C4-2B (cell line): ENCODE measurements at regions not wholly inside any gene's neighbourhood (a gene's known extent, or its start where the extent isn't known, plus 50 kb on each side); places are given as distances from the start of the nearest gene placed in this dataset.
"Not testable (repeated sequence)": the region's sequence is repeated elsewhere in the genome, so short reads cannot be mapped to it uniquely, and the experiment has no call there.

Experiments used
- H3K27ac ChIP-seq: fragments of 450-650 bp; 2 replicates; pipeline ENCODE4 v1.5.1; 2017
- CTCF ChIP-seq: fragments of 450-650 bp; conservative IDR thresholded peaks from 2 replicates; pipeline ENCODE4 v1.5.1; 2017; ENCODE audit warnings: mild to moderate bottlenecking

- not testable (repeated sequence) for H3K27ac ChIP-seq
Observed at GRCh38 chr4:9110700-9111099, 59.5 kb upstream of the FAM90A26 start.

- H3K27ac ChIP-seq, result not testable (repeated sequence)
- TF ChIP-seq CTCF, result peak; percentile 62
Observed at GRCh38 chr4:9103148-9103524, 67.1 kb upstream of the FAM90A26 start.

- H3K27ac ChIP-seq, result not testable (repeated sequence)
Observed at GRCh38 chr4:9102471-9103147, 67.6 kb upstream of the FAM90A26 start.

GRCh38 chr4:9096330-9096729 lies 73.9 kb upstream of the FAM90A26 start:
- not testable (repeated sequence) for H3K27ac ChIP-seq

- H3K27ac ChIP-seq, result not testable (repeated sequence)
Observed at GRCh38 chr4:9078796-9079195, 91.4 kb upstream of the FAM90A26 start.

GRCh38 chr4:9076974-9077373 lies 93.2 kb upstream of the FAM90A26 start:
- H3K27ac ChIP-seq, result not testable (repeated sequence)

- H3K27ac ChIP-seq, result not testable (repeated sequence)
Observed at GRCh38 chr4:9076486-9076885, 93.7 kb upstream of the FAM90A26 start.

GRCh38 chr4:9073371-9073770 lies 96.8 kb upstream of the FAM90A26 start:
- not testable (repeated sequence) for H3K27ac ChIP-seq

GRCh38 chr4:9072521-9073220 lies 97.5 kb upstream of the FAM90A26 start:
- not testable (repeated sequence) for H3K27ac ChIP-seq

GRCh38 chr4:9067923-9068322 lies 102.3 kb upstream of the FAM90A26 start:
- not testable (repeated sequence) for H3K27ac ChIP-seq

GRCh38 chr4:9063612-9064011 lies 106.6 kb upstream of the FAM90A26 start:
- H3K27ac ChIP-seq, result not testable (repeated sequence)

GRCh38 chr4:9024866-9025265 lies 145.3 kb upstream of the FAM90A26 start:
- H3K27ac ChIP-seq, result not testable (repeated sequence)

- not testable (repeated sequence) for H3K27ac ChIP-seq
Observed at GRCh38 chr4:9009792-9010191, 138.2 kb upstream of the HMX1 start.

GRCh38 chr4:9008407-9008806 lies 136.8 kb upstream of the HMX1 start:
- not testable (repeated sequence) for H3K27ac ChIP-seq

GRCh38 chr4:9001153-9001552 lies 129.5 kb upstream of the HMX1 start:
- H3K27ac ChIP-seq, result not testable (repeated sequence)

GRCh38 chr4:9000505-9001001 lies 128.9 kb upstream of the HMX1 start:
- TF ChIP-seq CTCF, result peak; percentile 79
- H3K27ac ChIP-seq, result not testable (repeated sequence)

- H3K27ac ChIP-seq, result not testable (repeated sequence)
Observed at GRCh38 chr4:8992981-8993380, 121.3 kb upstream of the HMX1 start.

GRCh38 chr4:8991449-8991848 lies 119.8 kb upstream of the HMX1 start:
- not testable (repeated sequence) for H3K27ac ChIP-seq

- H3K27ac ChIP-seq, result not testable (repeated sequence)
Observed at GRCh38 chr4:8990341-8990740, 118.7 kb upstream of the HMX1 start.

- H3K27ac ChIP-seq, result not testable (repeated sequence)
Observed at GRCh38 chr4:8985786-8986185, 114.1 kb upstream of the HMX1 start.
